IMR-90 (cell line): ENCODE measurements at regions not wholly inside any gene's neighbourhood (a gene's known extent, or its start where the extent isn't known, plus 50 kb on each side); places are given as distances from the start of the nearest gene placed in this dataset.

Experiments used
- ATAC-seq: fragments of 200-7000 bp; cut with Tn5 transposase; 2 replicates; pipeline ENCODE4 v1.9.1; 2020; ENCODE audit warnings: low read depth, mild to moderate bottlenecking, moderate library complexity
- BruUV-seq: library from RNA; stranded (reverse); fragments of 400-500 nt; replicated peaks from 2 replicates; lab custom pipeline; 2021; lab: Mats Ljungman, UMichigan
- CTCF ChIA-PET: fragments of 300-600 bp; formaldehyde crosslinking; extraction: SDS; loops from one replicate; lab custom pipeline; 2021; ENCODE audit warnings: antibody characterized with exemption; lab: Yijun Ruan, JAX
- POLR2A ChIA-PET: fragments of 300-600 bp; sonication (Branson Sonifier 250); formaldehyde crosslinking; loops from one replicate; lab custom pipeline; 2022; ENCODE audit warnings: antibody characterized with exemption; ENCODE audit not compliant: unreplicated experiment; lab: Charles Lee
- DNase-seq: peaks from one replicate; pipeline ENCODE4 v3.0.0; 2013
- H2AFZ ChIP-seq: replicated peaks from 2 replicates; pipeline ENCODE3; 2013; ENCODE audit warnings: low read length, mild to moderate bottlenecking; ENCODE audit not compliant: poor library complexity
- H2AK5ac ChIP-seq: 2 replicates; pipeline ENCODE4 v1.6.1; 2013; ENCODE audit warnings: low read depth, low read length, inconsistent platforms
- H2AK9ac ChIP-seq: replicated peaks from 2 replicates; pipeline ENCODE3; 2013; ENCODE audit warnings: mild to moderate bottlenecking, low read depth, low read length, moderate library complexity; ENCODE audit not compliant: poor library complexity
- H2BK120ac ChIP-seq: 2 replicates; pipeline ENCODE4 v1.6.1; 2013; ENCODE audit warnings: low read depth, low read length, inconsistent platforms
- H2BK15ac ChIP-seq: 3 replicates; pipeline ENCODE4 v1.6.1; 2013; ENCODE audit warnings: low read depth, low read length, inconsistent platforms
- H2BK20ac ChIP-seq: 2 replicates; pipeline ENCODE4 v1.6.1; 2013; ENCODE audit warnings: low read depth, mild to moderate bottlenecking, inconsistent platforms, low read length, moderate library complexity
- H2BK5ac ChIP-seq: 2 replicates; pipeline ENCODE4 v1.6.1; 2013; ENCODE audit warnings: mild to moderate bottlenecking, low read depth, low read length, inconsistent platforms; ENCODE audit not compliant: poor library complexity, severe bottlenecking
- H3K14ac ChIP-seq: replicated peaks from 2 replicates; pipeline ENCODE4 v1.6.1; 2013; ENCODE audit warnings: low read depth, low read length, inconsistent platforms
- H3K18ac ChIP-seq: 2 replicates; pipeline ENCODE4 v1.6.1; 2013; ENCODE audit warnings: low read depth, low read length, control low read depth
- H3K23ac ChIP-seq: 2 replicates; pipeline ENCODE4 v1.6.1; 2013; ENCODE audit warnings: low read depth, low read length, inconsistent platforms
- H3K27ac ChIP-seq: 2 replicates; pipeline ENCODE4 v1.5.1; 2013; ENCODE audit warnings: mild to moderate bottlenecking, control low read depth, low read length; ENCODE audit not compliant: insufficient read depth
- H3K27me3 ChIP-seq: 2 replicates; pipeline ENCODE4 v1.6.1; 2013; ENCODE audit warnings: low read length; ENCODE audit not compliant: control insufficient read depth, insufficient read depth
- H3K36me3 ChIP-seq: 2 replicates; pipeline ENCODE4 v1.6.1; 2013; ENCODE audit warnings: low read length, mixed read lengths; ENCODE audit not compliant: control insufficient read depth, insufficient read depth
- H3K4ac ChIP-seq: 2 replicates; pipeline ENCODE4 v1.6.1; 2013; ENCODE audit warnings: low read depth, low read length, inconsistent platforms
- H3K4me1 ChIP-seq: 2 replicates; pipeline ENCODE4 v1.6.1; 2013; ENCODE audit warnings: low read length, mixed read lengths; ENCODE audit not compliant: control insufficient read depth, insufficient read depth
- H3K4me2 ChIP-seq: 2 replicates; pipeline ENCODE4 v1.6.1; 2013; ENCODE audit warnings: low read depth, mild to moderate bottlenecking, control low read depth, low read length, moderate library complexity
- H3K4me3 ChIP-seq: 2 replicates; pipeline ENCODE4 v1.5.1; 2013; ENCODE audit warnings: low read depth, mild to moderate bottlenecking, control low read depth, low read length, moderate library complexity; ENCODE audit not compliant: insufficient read depth
- H3K56ac ChIP-seq: 2 replicates; pipeline ENCODE4 v1.6.1; 2013; ENCODE audit warnings: low read length, inconsistent platforms; ENCODE audit not compliant: insufficient read depth; ENCODE audit errors: extremely low read depth
- H3K79me1 ChIP-seq, 2 experiments: 2 replicates each; pipeline ENCODE4 v1.6.1; 2013; ENCODE audit warnings: low read length in 2 of 2, inconsistent platforms in 1 of 2, low read depth in 1 of 2
- H3K9ac ChIP-seq: 2 replicates; pipeline ENCODE4 v1.6.1; 2013; ENCODE audit warnings: low read depth, low read length, control low read depth
- H3K9me1 ChIP-seq: 2 replicates; pipeline ENCODE4 v1.6.1; 2013; ENCODE audit warnings: low read length, inconsistent platforms; ENCODE audit not compliant: insufficient read depth
- H3K9me3 ChIP-seq: 2 replicates; pipeline ENCODE4 v1.6.1; 2013; ENCODE audit warnings: low read length; ENCODE audit not compliant: control insufficient read depth, insufficient read depth
- H4K20me1 ChIP-seq: 2 replicates; pipeline ENCODE4 v1.6.1; 2013; ENCODE audit warnings: low read length, inconsistent platforms; ENCODE audit not compliant: insufficient read depth
- H4K5ac ChIP-seq: 2 replicates; pipeline ENCODE4 v1.6.1; 2013; ENCODE audit warnings: mild to moderate bottlenecking, low read depth, low read length, control low read depth
- H4K8ac ChIP-seq, 2 experiments: 2 replicates each; pipeline ENCODE4 v1.6.1; 2013; ENCODE audit warnings: low read depth in 2 of 2, low read length in 2 of 2, control low read depth in 1 of 2, inconsistent platforms in 1 of 2
- H4K91ac ChIP-seq: 2 replicates; pipeline ENCODE4 v1.6.1; 2013; ENCODE audit warnings: low read depth, low read length, inconsistent platforms; ENCODE audit not compliant: insufficient read depth
- MAZ ChIP-seq: IDR thresholded peaks from 2 replicates; pipeline ENCODE4 v1.6.1; 2012; ENCODE audit warnings: low read depth, mild to moderate bottlenecking, low read length, improper control_type of control experiment, moderate library complexity, borderline replicate concordance
- NFE2L2 ChIP-seq: fragments of 150-350 bp; IDR thresholded peaks from 2 replicates; pipeline ENCODE4 v1.6.1; 2016; ENCODE audit warnings: low read depth, mild to moderate bottlenecking, low read length
- POLR2A ChIP-seq: IDR thresholded peaks from 2 replicates; pipeline ENCODE4 v1.6.1; 2012; ENCODE audit warnings: mild to moderate bottlenecking, low read depth, low read length
- RCOR1 ChIP-seq: IDR thresholded peaks from 2 replicates; pipeline ENCODE4 v1.6.1; 2012; ENCODE audit warnings: mild to moderate bottlenecking, low read length, improper control_type of control experiment; ENCODE audit not compliant: insufficient replicate concordance
- SMC3 ChIP-seq: fragments of 150-350 bp; IDR thresholded peaks from 2 replicates; pipeline ENCODE4 v1.6.1; 2016; ENCODE audit warnings: low read depth, mild to moderate bottlenecking, antibody characterized with exemption, low read length, moderate library complexity
- WGBS, 2 experiments: methylation state at CpG; one replicate each; pipeline versions ENCODE4 v1.1.5 to v1.1.7; 2013; ENCODE audit warnings: missing lambda C conversion rate in 2 of 2; ENCODE audit not compliant: insufficient read length in 1 of 2; ENCODE audit errors: extremely low coverage in 2 of 2; 5-methylcytosine and 5-hydroxymethylcytosine counted together
- dilution Hi-C: fragments of 300-500 bp; cut with HindIII; formaldehyde crosslinking; loops from one replicate; pipeline ENCODE4 v1.14.3; 2018; ENCODE audit warnings: low sequenced_read_pairs; ENCODE audit not compliant: unreplicated experiment
- in situ Hi-C: fragments of 300-500 bp; cut with MboI; formaldehyde crosslinking; loops from 3 replicates; pipeline ENCODE4 v1.14.3; 2019; ENCODE audit warnings: low sequenced_read_pairs, inconsistent platforms, mixed read lengths
- intact Hi-C: fragments of 100-400 bp; cut with micrococcal nuclease; formaldehyde crosslinking; loops from 2 replicates; pipeline ENCODE4 v1.10.0; 2022
- TF ChIP-seq, protein P1 (sequence below): conservative IDR thresholded peaks from 2 replicates; pipeline ENCODE4 v1.5.1; 2012; ENCODE audit warnings: mild to moderate bottlenecking, low read depth, low read length, improper control_type of control experiment

DNA sequence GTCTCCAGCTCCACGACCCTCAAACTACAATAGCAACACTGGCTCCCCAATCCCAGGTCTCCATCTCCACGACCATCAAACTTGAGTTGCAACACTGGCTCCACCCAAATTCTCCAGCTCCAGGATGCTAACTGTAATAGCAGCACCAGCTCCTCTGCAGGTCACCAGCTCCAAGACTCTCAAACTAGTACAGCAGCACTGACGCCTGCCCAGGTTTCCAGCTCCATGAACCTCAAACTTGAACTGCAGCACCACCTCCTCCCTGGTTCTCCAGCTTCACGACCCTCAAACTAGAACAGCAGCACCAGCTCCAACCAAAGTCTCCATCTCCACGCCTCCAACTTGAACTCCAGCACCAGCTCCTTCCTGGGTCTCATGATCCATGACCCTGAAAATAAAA is 353.8 kb downstream of the PREX1 start:
- no peak overlapping the region for H3K23ac ChIP-seq
- POLR2A ChIA-PET: no interaction called here
- CTCF ChIA-PET: no interaction called here
- H3K56ac ChIP-seq: no peak overlapping the region
- H3K9me1 ChIP-seq: no peaks in the 10 kb centered on the region
- no peak overlapping the region for H3K4me2 ChIP-seq
- no peaks in the 10 kb centered on the region for H3K79me1 ChIP-seq
- no peak overlapping the region for H3K18ac ChIP-seq
- no peak overlapping the region for H2AFZ ChIP-seq
- ATAC-seq (no peak), DNase-seq (no peak)
- H3K14ac ChIP-seq: no peak overlapping the region
- TF ChIP-seq, protein P1, sequence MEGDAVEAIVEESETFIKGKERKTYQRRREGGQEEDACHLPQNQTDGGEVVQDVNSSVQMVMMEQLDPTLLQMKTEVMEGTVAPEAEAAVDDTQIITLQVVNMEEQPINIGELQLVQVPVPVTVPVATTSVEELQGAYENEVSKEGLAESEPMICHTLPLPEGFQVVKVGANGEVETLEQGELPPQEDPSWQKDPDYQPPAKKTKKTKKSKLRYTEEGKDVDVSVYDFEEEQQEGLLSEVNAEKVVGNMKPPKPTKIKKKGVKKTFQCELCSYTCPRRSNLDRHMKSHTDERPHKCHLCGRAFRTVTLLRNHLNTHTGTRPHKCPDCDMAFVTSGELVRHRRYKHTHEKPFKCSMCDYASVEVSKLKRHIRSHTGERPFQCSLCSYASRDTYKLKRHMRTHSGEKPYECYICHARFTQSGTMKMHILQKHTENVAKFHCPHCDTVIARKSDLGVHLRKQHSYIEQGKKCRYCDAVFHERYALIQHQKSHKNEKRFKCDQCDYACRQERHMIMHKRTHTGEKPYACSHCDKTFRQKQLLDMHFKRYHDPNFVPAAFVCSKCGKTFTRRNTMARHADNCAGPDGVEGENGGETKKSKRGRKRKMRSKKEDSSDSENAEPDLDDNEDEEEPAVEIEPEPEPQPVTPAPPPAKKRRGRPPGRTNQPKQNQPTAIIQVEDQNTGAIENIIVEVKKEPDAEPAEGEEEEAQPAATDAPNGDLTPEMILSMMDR: no peak
- no peak for TF ChIP-seq MAZ
- no peak for TF ChIP-seq RCOR1
- no peak for TF ChIP-seq NFE2L2
- TF ChIP-seq POLR2A: no peak
- no peak for TF ChIP-seq SMC3
- no peak overlapping the region for H4K91ac ChIP-seq
- H3K36me3 ChIP-seq: no peaks in the 10 kb centered on the region
- no peak overlapping the region for H2BK15ac ChIP-seq
- no peak overlapping the region for H4K5ac ChIP-seq
- no peak overlapping the region for H3K9ac ChIP-seq
- no peak overlapping the region for H3K4me3 ChIP-seq
- no peak overlapping the region for H3K4ac ChIP-seq
- dilution Hi-C loops (no loop called here), in situ Hi-C loops (no loop called here), intact Hi-C loops (no loop called here)
- no peak overlapping the region for H2AK9ac ChIP-seq
- no peak overlapping the region for H2BK5ac ChIP-seq
- H2BK20ac ChIP-seq: no peak overlapping the region
- H2AK5ac ChIP-seq: no peak overlapping the region
- peaks cover 2% of the 10 kb centered on the region; the same call in 1 of the 2 replicates for H3K27me3 ChIP-seq
- H4K8ac ChIP-seq: no peak overlapping the region
- H3K27ac ChIP-seq: no peak overlapping the region
- no peaks in the 10 kb centered on the region for H4K20me1 ChIP-seq
- BruUV-seq: no TSS peak
- no peaks in the 10 kb centered on the region for H3K4me1 ChIP-seq
- H3K9me3 ChIP-seq: no peaks in the 10 kb centered on the region
- H2BK120ac ChIP-seq: no peak overlapping the region
- WGBS, 2 experiments: 25% methylated on average over 4 of the region's 5 CpGs; no CpG with 5 or more reads in 1 of the 2 experiments
